Vagina (tissue), 2 donors: ENCODE measurements at regions not wholly inside any gene's neighbourhood (a gene's known extent, or its start where the extent isn't known, plus 50 kb on each side); places are given as distances from the start of the nearest gene placed in this dataset.

Source experiments
- CTCF ChIP-seq, 3 experiments: fragments of 450-650 bp in 2 of 3; fragments of 200-600 bp in 1 of 3; sonication (generic) in 1 of 3; IDR thresholded peaks; one replicate each; pipeline ENCODE4 v1.5.1; 2017 to 2019; ENCODE audit warnings: antibody characterized with exemption in 3 of 3, mild to moderate bottlenecking in 2 of 3, moderate library complexity in 2 of 3
- POLR2A ChIP-seq, 2 donors: fragments of 450-650 bp; IDR thresholded peaks; one replicate each; pipeline ENCODE4 v1.6.1; 2017; ENCODE audit warnings: antibody characterized with exemption in 2 of 2, mild to moderate bottlenecking in 2 of 2, moderate library complexity in 2 of 2
- POLR2AphosphoS5 ChIP-seq, 2 donors: sonication (generic); formaldehyde crosslinking; IDR thresholded peaks; one replicate each; pipeline ENCODE4 v1.9.0; 2017; ENCODE audit warnings: antibody characterized with exemption in 2 of 2, mild to moderate bottlenecking in 2 of 2, low read depth in 1 of 2; ENCODE audit not compliant: insufficient read depth in 1 of 2

GRCh38 chr7:50228148-50228547 lies 76.4 kb upstream of the IKZF1 start:
- TF ChIP-seq CTCF (IDR thresholded peaks at IDR 0.05) (no peak), POLR2A (IDR thresholded peaks at IDR 0.05) (no peak), POLR2AphosphoS5 (IDR thresholded peaks at IDR 0.05; ENCODE audit: insufficient read depth in 1 of 2, low read depth in 1 of 2) (no peak)
